ENCODE measurements at regions not wholly inside any gene's neighbourhood (a gene's known extent, or its start where the extent isn't known, plus 50 kb on each side); places are given as distances from the start of the nearest gene placed in this dataset.

DNA sequence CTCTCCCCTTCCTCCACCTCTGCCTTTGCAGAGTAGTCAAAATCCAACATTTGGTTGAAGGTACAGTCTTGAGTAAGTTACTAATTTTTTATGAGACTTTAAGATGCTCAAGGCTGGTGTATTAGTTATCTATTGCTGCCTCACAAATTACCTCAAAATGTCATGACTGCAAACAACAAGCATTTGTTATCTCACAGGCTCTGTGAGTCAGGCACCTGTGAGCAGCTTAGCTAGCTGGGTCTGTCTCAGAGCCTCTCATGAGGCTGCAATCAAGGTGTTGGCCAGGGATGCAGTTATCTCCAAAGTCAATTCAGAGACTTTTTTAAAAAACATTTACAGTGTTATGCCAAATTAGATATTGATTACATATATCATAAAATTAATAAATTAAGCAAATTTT is 371.3 kb upstream of the RGMB start:
- no peak for DNase-seq (ENCODE audit: low read depth in 4 of 4, low spot score in 3 of 4)

DNA sequence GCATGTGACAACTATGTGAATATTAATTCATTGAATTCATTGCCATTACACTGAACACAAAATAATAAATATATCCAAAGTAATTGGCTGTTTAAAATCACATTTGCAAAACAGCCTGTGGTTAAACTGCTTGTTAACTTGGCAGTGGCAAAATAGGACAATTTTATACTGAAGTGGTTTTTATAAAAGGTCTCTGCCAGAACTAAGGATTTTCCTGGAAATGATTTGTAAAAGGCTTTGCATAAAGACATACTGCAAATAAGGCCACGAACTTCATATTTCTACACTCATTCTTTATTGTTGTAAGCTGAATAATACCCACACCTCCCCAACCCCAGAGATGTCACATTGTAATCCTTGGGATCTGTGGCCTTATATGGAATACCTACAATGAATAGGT is 370.3 kb upstream of the RGMB start:
- no peak for DNase-seq (ENCODE audit: low read depth in 4 of 4, low spot score in 3 of 4)

DNA sequence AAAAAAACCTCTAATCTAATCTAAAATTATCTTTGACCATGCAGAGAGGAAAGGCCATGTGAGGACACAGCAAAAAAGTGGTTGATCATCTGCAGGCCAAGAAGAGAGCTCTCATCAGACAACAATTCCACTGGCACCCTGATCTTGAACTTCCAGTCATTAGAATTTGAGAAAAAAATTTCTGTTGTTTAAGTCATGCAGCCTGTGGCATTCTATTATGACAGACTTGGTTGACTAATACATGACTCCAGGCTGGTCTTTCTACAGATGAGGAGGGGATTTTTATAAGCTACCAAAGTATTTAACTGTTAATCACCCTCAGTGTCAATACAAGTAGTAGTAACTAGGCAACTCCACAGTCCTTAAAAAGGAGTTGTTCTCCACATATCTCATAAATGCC is 358.5 kb upstream of the RGMB start:
- no peak for DNase-seq (ENCODE audit: low read depth in 4 of 4, low spot score in 3 of 4)

DNA sequence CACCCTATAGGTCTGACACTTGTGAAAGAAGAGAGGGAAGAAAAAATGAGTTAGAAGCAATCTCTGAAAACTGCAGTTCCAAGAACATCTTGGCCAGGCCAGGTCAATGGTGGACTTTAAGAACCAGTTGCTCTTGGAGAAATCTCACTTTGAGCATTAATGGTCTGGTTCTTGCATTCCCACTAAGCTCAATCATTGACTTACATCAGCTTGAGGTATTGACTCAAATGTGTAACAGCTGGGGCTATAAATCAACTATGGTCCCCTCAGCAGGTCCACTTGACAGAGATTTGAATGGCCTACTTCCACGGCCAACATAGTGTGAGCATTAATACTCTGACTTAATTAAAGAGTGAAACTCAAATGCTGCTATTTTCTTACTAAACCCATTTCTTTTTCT is 357.8 kb upstream of the RGMB start:
- DNase-seq (ENCODE audit: low read depth in 4 of 4, low spot score in 3 of 4): no peak

DNA sequence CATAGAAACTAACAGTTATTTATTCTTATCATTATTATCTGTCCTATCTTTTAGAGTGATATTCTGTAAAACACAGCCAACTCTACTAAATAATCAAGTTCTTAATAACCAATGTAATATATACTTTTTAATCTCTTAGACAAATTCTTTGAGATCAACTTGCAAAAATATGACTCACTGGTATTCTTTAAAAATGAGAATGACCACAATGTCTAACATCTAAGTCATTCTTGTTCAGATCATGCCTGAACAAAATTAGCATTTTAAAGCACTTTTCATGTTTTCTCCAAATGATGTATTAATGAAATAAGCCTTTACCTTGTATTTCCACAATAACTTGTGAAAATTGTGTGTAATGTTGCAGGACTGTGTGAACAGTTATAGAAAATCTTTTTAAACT is 356.9 kb upstream of the RGMB start:
- no peak for DNase-seq (ENCODE audit: low read depth in 4 of 4, low spot score in 3 of 4)

DNA sequence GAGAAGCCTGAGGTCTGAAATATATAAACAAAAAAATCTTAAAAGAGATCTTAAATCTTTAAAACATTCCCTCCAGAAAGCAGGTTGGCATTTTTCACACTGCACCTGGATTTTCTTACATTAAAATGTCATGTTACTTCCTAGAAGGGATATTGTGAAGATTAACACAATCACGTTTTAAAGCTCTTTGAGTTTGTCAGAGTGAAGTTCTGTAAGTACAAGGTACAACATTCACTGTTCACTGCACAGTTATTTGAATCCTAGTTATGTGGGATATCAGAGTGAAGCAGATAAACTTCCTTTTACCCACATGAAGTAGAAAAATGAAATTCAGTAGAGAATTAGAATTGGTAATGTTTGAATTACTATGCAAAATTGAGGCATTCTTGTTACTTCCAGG is 353.6 kb upstream of the RGMB start:
- DNase-seq (ENCODE audit: low read depth in 4 of 4, low spot score in 3 of 4): no peak

DNA sequence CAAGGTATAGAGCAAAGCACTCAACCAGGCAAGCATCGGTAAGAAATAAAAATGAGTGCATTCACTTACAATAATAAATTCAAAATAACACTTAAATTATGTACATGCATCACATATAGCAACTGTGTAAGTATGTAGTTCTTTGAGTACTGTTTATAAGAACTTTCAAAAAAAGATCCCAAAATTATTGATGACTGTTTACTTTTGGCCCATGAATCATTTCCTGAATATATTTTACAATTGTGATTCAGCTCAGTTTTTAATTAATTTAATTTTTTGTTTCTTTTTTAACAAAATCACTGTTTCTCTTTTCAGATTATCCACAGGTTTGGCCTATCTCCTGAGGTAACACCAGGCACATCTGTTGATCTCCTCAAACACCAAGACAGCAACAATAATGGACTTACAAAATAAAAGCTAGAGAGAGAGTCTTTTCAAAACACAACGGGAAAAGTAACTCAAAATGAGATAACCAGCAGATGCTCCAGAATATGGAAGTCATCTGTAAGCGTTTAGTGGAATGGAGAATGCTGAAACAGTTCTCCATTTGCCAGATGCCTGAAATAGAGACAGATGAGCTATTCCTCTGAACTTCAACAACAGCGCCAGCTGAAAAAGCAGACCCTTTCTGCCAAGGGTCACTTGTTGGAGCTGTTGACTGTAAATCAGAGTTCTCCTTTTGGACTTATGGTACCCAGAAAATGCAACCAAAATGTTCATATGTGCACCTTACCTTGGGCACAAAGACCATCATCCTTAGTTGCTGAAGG is 348.6 kb upstream of the RGMB start:
- DNase-seq (ENCODE audit: low read depth in 4 of 4, low spot score in 3 of 4): peak in 2 of 4 donors; percentile 10 to 42

DNA sequence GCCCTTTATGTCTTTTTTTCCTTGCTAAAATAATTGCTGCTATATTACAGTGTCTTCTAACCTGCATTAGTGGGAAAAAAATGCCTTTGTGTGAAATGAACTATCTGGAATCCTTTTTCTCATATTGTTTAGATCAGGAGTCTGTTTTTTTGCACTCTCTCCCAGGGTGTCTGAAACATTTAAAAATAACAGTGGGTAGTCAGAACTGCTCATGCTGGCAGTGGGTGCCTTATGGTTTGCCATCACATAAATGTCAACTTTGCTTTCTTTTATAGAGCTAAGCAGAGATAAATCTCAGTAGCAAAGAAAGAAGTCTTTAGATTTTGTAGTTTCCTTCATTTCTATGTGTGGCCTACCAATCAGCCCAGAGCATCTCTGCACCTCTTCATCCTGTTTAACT is 347.8 kb upstream of the RGMB start:
- no peak for DNase-seq (ENCODE audit: low read depth in 4 of 4, low spot score in 3 of 4)

DNA sequence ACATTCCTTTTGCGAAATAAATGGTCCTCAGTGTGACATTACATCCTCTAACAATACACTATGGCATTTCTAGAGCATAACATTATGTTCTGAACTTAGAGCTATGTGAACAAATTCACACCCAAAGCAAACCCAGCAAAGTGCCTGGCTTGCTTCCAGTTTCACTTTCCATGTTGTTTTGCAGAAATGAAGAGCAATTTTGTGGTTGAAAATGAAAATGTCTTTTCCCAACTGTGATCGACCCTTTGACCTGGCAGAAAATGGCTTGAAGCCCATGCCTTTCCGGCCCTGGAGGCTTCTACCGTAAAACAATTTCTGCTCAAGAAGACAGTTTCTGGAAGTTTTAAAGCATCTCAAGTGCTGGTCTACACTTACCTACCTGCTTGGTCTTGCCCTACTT is 344.7 kb upstream of the RGMB start:
- no peak for DNase-seq (ENCODE audit: low read depth in 4 of 4, low spot score in 3 of 4)

DNA sequence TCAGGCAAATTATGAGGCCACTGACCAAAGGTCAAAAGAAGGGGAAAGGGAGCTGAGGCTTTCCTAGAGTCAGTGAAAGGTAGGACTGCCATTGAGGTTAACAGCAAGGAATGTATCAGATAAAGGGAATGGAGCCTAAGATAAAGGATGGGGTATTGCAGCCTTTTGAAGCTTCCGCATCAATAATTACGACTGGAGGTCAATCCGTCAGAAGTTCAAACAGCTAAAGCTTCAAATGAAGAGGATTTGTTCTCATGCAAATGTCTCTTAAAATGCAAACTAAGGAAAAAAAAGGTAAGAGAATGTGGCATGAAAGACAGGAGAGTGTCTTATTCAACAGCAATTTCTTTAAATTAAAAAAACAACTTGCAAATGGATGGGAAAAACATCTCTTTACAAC is 341.1 kb upstream of the RGMB start:
- no peak for DNase-seq (ENCODE audit: low read depth in 4 of 4, low spot score in 3 of 4)

DNA sequence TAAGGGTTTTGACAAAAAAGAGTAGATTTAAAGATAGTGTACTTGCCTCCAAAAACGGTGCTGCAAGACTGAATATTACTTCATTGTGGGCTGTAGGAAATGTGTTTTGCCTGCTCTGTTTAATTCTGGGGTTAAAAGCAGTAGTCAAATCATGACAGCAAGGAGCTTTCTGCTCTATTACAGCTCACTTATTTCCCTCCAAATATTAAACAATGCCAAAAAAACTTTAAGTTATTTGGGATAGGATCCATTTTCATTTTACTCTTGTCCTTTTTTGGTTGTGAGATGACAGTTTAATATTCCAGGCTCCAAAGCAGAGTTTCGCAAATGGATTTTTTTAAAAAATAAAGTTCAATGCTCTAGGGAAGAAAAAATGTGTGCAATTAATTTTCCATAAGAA is 340.4 kb upstream of the RGMB start:
- no peak for DNase-seq (ENCODE audit: low read depth in 4 of 4, low spot score in 3 of 4)

DNA sequence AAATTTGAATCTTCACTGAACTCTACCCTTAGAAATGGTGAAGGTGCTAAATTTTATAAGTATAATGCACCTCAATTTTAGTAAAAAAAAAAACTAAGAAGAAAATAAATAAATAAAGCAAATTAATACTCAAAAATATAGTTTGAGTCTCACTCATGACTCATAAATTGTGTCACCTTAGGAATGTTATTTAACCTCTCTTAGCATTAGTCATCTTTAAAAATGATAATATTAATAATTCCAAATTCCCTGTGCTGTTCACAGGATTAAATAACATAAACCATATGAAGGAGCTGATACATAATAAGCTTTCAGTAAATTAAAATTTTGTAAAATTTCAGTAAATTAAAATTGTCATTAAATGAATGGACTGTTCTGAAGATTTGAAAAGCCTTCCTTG is 339.8 kb upstream of the RGMB start:
- no peak for DNase-seq (ENCODE audit: low read depth in 4 of 4, low spot score in 3 of 4)

DNA sequence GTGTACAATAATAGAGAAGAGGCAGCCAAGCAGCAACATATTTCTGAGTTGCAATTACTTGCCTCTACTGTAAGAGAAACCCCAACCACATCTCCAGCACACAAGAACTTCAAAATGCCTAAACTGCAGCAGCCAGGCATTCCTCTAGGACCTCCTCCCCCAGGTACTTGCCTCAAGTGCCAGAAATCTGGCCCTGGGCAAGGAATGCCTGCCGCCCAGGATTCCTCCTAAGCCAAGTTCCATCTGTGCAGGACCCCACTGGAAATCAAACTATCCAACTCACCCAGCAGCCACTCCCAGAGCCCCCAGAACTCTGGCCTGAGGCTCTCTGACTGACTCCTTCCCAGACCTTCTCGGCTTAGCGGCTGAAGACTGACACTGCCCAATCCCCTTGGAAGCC is 336.8 kb upstream of the RGMB start:
- DNase-seq (ENCODE audit: low read depth in 4 of 4, low spot score in 3 of 4): no peak

DNA sequence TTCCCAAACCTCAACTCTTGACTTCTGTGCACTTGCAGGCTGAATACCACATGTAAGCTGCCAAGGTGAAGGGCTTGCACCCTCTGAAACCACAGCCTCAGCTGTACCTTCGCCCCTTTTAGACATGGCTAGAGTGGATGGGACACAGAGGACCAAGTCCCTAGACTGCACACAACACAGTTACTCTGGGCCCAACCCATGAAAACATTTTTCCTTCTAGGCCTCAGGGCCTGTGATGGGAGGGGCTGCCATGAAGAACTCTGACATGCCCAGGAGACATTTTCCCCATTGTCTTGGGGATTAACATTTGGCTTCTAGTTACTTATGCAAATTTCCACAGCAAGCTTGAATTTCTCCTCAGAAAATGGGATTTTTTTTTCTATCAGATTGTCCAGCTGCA is 331.0 kb upstream of the RGMB start:
- no peak for DNase-seq (ENCODE audit: low read depth in 4 of 4, low spot score in 3 of 4)

DNA sequence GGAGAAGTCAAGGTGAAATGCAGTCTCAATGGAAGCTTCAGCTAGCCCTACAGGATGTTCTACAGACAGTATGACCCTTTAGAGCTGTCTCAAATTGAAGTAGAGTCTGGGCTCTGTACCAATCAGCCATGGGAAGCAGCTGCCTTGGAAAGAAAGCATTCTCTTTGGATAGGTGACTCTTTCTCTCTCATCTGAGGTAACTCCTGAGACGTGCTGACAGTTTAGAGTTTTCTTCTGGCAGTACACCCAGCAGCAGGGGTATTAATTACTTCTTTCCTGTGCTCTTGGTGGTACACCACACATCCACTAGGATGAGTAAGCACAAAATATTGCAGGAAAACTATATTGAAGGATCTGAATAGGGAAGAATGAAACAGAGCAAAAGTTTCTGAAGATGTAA is 329.6 kb upstream of the RGMB start:
- no peak for DNase-seq (ENCODE audit: low read depth in 4 of 4, low spot score in 3 of 4)

DNA sequence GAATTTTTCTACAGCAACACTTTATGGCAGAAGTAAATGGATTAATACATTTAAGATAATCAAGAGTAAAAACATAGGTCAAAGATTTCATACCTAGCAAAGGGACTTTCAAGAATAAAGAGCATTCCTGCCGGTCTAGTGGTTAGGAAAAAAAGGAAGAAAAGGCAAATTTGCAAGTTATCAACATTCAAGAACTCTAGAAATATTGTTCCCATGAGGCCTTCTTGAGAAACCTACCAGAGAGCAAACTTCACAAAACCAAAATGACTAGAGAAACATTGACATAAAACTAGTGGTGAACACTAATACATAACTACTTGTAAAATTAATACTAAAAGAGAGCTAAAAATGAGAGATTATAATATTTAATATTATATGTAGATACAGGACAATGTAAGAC is 320.2 kb upstream of the RGMB start:
- DNase-seq (ENCODE audit: low read depth in 4 of 4, low spot score in 3 of 4): no peak

DNA sequence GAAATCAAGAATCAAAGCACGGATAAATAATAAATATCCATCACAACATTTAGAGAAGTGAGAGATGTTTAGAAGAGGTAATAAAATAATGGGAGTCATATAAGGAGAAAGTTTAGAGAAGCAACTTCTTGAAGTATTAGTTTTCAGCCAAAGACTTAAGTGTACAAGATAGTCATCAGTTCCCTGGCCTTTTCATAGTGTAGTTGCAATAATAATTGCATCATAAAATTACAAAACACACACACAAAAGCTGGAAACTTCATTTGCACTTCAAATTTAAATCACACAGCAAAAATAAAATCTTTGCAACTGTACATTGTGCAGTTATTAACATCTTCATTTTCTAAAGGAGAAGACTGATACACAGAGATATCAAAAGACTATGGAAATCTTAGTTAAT is 319.1 kb upstream of the RGMB start:
- DNase-seq (ENCODE audit: low read depth in 4 of 4, low spot score in 3 of 4): no peak

DNA sequence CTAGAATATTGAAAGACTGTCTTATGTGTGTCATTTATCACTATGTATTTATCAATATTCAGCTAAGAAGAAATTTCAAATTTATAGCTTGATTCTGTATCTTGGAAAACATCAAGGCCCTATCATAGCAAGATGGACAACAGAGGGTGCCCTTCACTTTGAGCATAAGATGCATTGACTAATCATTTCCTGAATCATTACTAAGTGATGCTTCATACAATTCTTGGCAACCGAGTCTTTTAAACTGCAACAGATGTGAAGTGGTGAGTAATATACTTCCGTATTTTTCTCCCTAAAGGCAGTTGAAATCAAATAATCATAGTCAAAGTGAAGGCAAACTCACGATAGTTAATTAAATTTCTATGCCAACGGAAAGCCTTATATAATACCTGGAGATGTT is 318.6 kb upstream of the RGMB start:
- DNase-seq (ENCODE audit: low read depth in 4 of 4, low spot score in 3 of 4): no peak

DNA sequence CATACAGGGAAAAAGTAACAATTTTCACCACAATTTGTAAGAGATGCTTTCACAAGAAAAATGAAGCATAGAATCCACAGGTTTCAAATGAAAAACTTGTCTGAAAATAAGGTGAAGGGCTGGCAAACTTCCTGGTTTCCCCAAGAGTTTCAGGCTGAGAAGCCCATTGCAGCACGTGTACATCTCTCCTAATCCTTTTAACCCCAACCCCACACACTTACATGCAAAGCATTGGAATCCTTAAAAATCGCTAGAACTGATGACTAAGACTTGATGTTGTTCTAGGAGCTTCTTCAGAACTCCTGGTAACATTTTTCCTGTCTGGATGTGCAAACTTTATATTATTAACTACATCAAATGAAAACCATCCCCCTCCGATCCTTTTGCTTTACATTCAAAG is 317.8 kb upstream of the RGMB start:
- DNase-seq (ENCODE audit: low read depth in 4 of 4, low spot score in 3 of 4): no peak

DNA sequence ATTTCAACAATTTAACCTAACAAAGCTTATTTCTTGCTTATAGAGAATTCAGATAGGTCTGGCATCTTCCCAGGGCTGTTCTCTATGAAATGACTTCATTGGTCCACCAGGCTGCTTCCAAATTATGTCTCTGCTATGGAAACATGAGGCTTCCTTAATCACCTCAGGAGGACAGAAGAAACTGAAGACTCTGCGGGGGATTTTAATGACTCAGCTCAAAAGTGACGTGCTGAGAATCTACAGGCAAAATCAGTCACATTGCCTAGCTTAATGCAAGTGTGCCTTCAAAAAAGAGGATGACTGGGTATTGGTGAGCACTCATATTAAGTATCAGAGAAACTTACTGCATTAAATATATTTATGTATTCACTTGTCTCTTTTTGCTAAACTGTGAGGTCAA is 315.5 kb upstream of the RGMB start:
- no peak for DNase-seq (ENCODE audit: low read depth in 4 of 4, low spot score in 3 of 4)

DNA sequence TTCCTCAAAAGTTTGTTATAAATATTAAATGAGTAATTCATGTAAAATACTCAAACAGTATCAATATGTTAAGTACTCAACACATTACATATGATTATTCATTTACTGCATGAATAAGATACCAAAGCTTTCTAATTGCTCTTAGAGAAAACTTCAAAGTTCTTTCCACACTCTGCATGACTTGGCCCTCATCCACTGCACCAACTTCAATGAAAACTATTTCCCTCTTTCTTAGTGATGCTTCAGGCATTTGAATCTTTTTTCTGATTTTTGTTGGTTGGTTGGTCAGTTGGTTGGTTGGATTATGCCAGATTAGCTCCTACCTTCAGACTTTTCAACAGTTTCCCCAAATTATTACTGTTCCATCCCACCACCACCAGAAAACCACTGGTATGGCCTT is 314.7 kb upstream of the RGMB start:
- no peak for DNase-seq (ENCODE audit: low read depth in 4 of 4, low spot score in 3 of 4)

DNA sequence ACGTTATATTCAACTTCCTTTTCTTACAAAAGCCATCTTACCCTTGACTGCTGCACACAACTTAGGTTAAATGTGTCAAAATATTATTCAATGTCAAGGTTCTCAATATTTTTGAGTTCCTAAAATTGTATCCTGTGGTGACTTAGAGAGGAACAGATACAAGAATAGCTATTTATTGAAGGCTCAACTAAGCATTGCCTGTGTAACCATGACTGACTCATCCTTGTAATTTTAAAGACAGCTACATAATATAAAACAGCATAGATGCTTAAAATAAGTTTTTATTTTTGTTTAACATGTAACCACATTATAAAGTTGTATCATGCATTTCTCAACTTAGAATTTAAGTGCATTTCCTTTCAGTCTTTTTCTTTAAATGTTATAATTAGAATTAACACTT is 312.9 kb upstream of the RGMB start:
- no peak for DNase-seq (ENCODE audit: low read depth in 4 of 4, low spot score in 3 of 4)

DNA sequence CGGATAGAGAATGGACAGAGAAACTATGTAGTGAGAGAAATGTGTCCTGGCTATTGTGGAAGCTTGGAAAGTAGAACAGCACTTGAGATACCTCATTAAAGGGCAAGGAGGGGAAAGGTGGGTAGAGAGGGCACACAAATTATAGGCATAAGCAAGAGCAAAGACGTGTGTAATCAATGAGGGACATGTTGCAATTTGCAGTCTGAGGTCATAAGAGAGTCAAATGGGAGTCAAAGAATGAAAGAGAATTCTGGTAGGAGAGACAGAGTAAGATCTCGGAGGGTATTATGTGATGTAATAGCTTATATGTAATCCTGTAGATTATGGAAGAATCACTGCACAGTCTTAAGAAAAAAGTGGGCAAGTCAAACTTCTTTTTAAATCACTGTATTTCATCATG is 312.0 kb upstream of the RGMB start:
- DNase-seq (ENCODE audit: low read depth in 4 of 4, low spot score in 3 of 4): no peak

Data from left renal pelvis (tissue), 4 donors.